GM19025 (cell line): ENCODE measurements at regions not wholly inside any gene's neighbourhood (a gene's known extent, or its start where the extent isn't known, plus 50 kb on each side); places are given as distances from the start of the nearest gene placed in this dataset.
"Not testable (repeated sequence)": the region's sequence is repeated elsewhere in the genome, so short reads cannot be mapped to it uniquely, and the experiment has no call there.

Experiments
- ATAC-seq: cut with Tn5 transposase; IDR thresholded peaks from one replicate; pipeline ENCODE4 v1.9.1; 2021; ENCODE audit warnings: mild to moderate bottlenecking, low read depth, moderate library complexity; ENCODE audit not compliant: unreplicated experiment

GRCh38 chr13:86567119-86567518 lies 767.9 kb upstream of the SLITRK6 start:
- ATAC-seq, result no peak

GRCh38 chr13:86569119-86569518 lies 769.9 kb upstream of the SLITRK6 start:
- no peak for ATAC-seq

- ATAC-seq, result no peak
These were observed 770.8 kb upstream of the SLITRK6 start for GRCh38 chr13:86569974-86570373.

GRCh38 chr13:86572115-86572514 lies 772.9 kb upstream of the SLITRK6 start:
- ATAC-seq, result no peak

- ATAC-seq, result no peak
These were observed 780.4 kb upstream of the SLITRK6 start for GRCh38 chr13:86579662-86580061.

- ATAC-seq, result no peak
These were observed 782.5 kb upstream of the SLITRK6 start for GRCh38 chr13:86581706-86582105.

GRCh38 chr13:86584301-86584700 lies 785.1 kb upstream of the SLITRK6 start:
- ATAC-seq, result no peak

GRCh38 chr13:86585835-86586234 lies 786.6 kb upstream of the SLITRK6 start:
- no peak for ATAC-seq

- ATAC-seq, result no peak
These were observed 792.6 kb upstream of the SLITRK6 start for GRCh38 chr13:86591862-86592261.

GRCh38 chr13:86601351-86601750 lies 802.1 kb upstream of the SLITRK6 start:
- ATAC-seq, result no peak

GRCh38 chr13:86606264-86606663 lies 807.0 kb upstream of the SLITRK6 start:
- ATAC-seq, result no peak

GRCh38 chr13:86608701-86609100 lies 809.5 kb upstream of the SLITRK6 start:
- no peak for ATAC-seq

- ATAC-seq, result no peak
These were observed 834.1 kb upstream of the SLITRK6 start for GRCh38 chr13:86633346-86633745.

GRCh38 chr13:86651171-86651570 lies 852.0 kb upstream of the SLITRK6 start:
- ATAC-seq, result not testable (repeated sequence)

- no peak for ATAC-seq
These were observed 853.8 kb upstream of the SLITRK6 start for GRCh38 chr13:86653009-86653408.

GRCh38 chr13:86655561-86655960 lies 856.3 kb upstream of the SLITRK6 start:
- no peak for ATAC-seq

GRCh38 chr13:86660090-86660489 lies 860.9 kb upstream of the SLITRK6 start:
- no peak for ATAC-seq

- ATAC-seq, result no peak
These were observed 866.6 kb upstream of the SLITRK6 start for GRCh38 chr13:86665842-86666241.

- ATAC-seq, result no peak
These were observed 874.8 kb upstream of the SLITRK6 start for GRCh38 chr13:86673931-86674431.

- no peak for ATAC-seq
These were observed 882.0 kb upstream of the SLITRK6 start for GRCh38 chr13:86681223-86681622.

- ATAC-seq, result no peak
These were observed 885.2 kb upstream of the SLITRK6 start for GRCh38 chr13:86684402-86684801.

- ATAC-seq, result no peak
These were observed 890.7 kb upstream of the SLITRK6 start for GRCh38 chr13:86689911-86690310.

GRCh38 chr13:86692291-86692690 lies 893.1 kb upstream of the SLITRK6 start:
- ATAC-seq, result no peak
